GM12875 (cell line): ENCODE measurements at regions not wholly inside any gene's neighbourhood (a gene's known extent, or its start where the extent isn't known, plus 50 kb on each side); places are given as distances from the start of the nearest gene placed in this dataset.

Source experiments
- H3K4me3 ChIP-seq: one replicate; pipeline ENCODE4 v1.5.1; 2011; ENCODE audit warnings: low read depth, low read length, control low read depth
- CTCF ChIP-seq: IDR thresholded peaks from 2 replicates; pipeline ENCODE4 v1.5.1; 2011; ENCODE audit warnings: low read depth, mild to moderate bottlenecking, control low read depth, inconsistent platforms, low read length, moderate library complexity, borderline replicate concordance; ENCODE audit not compliant: insufficient read depth

DNA sequence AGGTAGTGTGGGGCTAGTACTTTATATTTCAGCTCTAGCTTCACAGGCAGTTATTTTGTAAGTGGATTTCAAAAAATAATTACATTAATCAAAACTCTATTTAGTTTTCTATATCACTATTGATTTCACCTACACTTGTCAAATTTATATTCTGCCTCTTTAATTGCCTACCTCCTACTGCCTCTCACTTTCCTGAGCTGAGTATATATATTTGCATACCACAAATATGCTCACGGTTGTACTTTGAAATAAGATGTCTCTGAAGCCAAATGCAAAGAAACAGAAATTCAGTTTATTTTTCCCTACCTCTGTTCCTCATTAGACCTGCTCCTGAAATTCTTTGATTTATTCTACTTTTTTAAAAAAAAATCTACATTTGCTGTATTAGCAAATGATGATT lies 309.3 kb upstream of the TGFBR2 start:
- H3K4me3 ChIP-seq: no peak overlapping the region
- TF ChIP-seq CTCF: no peak

GRCh38 chr3:30299674-30300385 lies 306.6 kb upstream of the TGFBR2 start:
- H3K4me3 ChIP-seq: no peak overlapping the region
- no peak for TF ChIP-seq CTCF

- TF ChIP-seq CTCF: no peak
These were observed 305.6 kb upstream of the TGFBR2 start for GRCh38 chr3:30300809-30301208.

DNA sequence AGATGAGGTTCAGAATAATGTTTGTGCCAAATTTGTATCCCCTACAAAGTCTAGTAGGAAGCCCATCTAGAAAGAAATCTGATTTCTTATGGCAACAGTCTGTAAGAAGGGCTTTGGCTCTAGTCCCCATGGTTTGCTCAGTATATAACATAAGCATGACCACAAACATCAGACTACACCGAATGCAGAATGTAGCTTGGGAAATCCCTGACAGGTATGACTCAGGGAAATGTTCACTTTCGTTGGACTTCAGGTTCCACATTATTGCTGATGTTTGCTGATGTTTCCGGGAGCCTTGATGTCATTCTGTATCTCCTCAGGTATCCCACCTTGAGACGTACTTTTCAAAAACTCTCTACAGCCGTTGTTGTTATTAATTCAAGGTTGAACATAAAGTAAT lies 304.4 kb upstream of the TGFBR2 start:
- no peak overlapping the region for H3K4me3 ChIP-seq
- TF ChIP-seq CTCF: no peak

More at GRCh38 chr3:30300809-30301208, 305.6 kb upstream of the TGFBR2 start:
- no peak overlapping the region for H3K4me3 ChIP-seq

- TF ChIP-seq CTCF: no peak
- no peak overlapping the region for H3K4me3 ChIP-seq
These were observed 302.6 kb upstream of the TGFBR2 start for GRCh38 chr3:30303770-30304169.

DNA sequence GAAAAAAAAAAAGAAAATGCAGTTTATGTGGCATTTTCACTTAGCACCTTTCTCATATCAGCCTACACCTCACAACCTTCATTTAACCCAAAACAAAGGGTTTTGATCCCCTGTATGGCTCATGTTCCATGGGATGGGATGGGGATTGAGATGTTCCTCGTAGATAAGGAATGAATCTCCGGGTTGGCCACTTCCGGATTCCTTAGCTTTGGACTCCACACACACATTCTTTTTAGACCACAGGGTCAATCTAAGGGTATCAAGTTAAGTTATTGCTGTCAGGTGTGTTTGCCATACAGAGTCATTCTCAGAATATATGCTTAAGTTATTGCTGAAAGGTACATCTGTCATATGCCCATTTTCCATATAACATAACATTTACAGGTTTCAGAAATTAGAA lies 301.4 kb upstream of the TGFBR2 start:
- TF ChIP-seq CTCF: no peak
- H3K4me3 ChIP-seq: no peak overlapping the region

DNA sequence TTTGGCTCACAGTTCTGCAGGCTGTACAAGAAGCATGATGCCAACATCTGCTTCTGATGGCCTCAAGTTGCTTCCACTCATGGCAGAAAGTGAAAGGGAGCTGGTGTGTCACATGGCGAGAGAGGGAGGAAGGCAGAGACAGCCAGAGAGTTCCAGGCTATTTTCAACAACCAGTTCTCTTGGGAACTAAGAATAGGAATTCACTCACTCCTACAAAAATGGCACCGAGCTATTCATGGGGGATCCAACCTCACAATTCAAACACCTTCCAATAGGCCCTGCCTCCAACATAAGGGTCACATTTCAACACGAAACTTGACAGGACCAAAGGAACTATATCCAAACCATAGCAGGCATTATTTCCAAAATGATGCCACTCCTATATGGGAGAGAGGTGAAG lies 299.5 kb upstream of the TGFBR2 start:
- TF ChIP-seq CTCF: no peak
- no peak overlapping the region for H3K4me3 ChIP-seq
